Stimulated activated CD8-positive, alpha-beta memory T cell treated with anti-CD3 and anti-CD28 coated beads, Interleukin-15, amount 100 ng/mL, for 4 hours (primary cell): ENCODE measurements at regions not wholly inside any gene's neighbourhood (a gene's known extent, or its start where the extent isn't known, plus 50 kb on each side); places are given as distances from the start of the nearest gene placed in this dataset.

ENCODE experiments used
- DNase-seq, 2 donors: peaks; one replicate each; pipeline ENCODE4 v3.0.0-alpha.2; 2020; ENCODE audit warnings: low read depth in 2 of 2

GRCh38 chr5:96072138-96072790 lies 110.6 kb upstream of the ELL2 start:
- DNase-seq = no peak

- no peak for DNase-seq
Observed at GRCh38 chr5:96070622-96071225, 109.1 kb upstream of the ELL2 start.

GRCh38 chr5:96067894-96068614 lies 106.4 kb upstream of the ELL2 start:
- no peak for DNase-seq

DNA sequence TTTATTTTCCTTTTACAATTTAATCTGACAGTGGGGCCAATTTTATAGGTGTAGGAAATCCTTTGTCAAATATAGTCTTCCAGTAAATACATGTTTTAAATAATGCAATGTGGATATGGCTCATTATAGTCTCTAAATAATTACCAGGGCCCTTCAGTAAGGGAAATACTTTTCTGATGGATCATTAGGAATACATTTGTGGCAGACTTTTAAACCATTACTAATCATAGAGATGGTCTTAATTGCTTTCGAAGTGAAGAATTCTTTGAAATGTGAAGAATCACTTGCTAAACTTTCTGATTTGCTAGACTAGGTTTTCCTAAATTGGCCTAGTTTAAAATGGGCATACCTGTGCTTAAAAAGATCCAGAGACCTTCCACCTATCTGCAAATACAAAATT lies 105.6 kb upstream of the ELL2 start:
- no peak for DNase-seq

DNA sequence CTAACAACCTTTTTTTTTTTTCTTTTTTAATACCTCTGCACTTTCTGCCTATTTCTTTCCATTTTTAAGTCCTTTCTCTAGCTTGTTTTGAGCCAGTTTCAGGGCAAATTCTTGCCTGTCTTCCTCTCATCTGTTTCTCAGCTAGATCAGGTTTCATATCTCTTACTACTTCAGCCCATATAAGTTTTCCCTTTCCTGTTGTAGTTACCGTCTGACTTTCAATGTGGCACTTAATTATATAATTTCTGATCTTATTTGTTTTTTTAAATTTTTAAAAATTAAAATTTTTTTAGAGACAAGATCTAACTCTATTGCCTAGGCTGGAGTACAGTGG lies 104.7 kb upstream of the ELL2 start:
- DNase-seq = no peak

GRCh38 chr5:96065685-96066385 lies 104.2 kb upstream of the ELL2 start:
- no peak for DNase-seq

- no peak for DNase-seq
Observed at GRCh38 chr5:96064877-96065276, 103.2 kb upstream of the ELL2 start.

GRCh38 chr5:96062836-96063235 lies 101.2 kb upstream of the ELL2 start:
- no peak for DNase-seq

- no peak for DNase-seq
Observed at GRCh38 chr5:96058084-96058483, 96.4 kb upstream of the ELL2 start.

DNA sequence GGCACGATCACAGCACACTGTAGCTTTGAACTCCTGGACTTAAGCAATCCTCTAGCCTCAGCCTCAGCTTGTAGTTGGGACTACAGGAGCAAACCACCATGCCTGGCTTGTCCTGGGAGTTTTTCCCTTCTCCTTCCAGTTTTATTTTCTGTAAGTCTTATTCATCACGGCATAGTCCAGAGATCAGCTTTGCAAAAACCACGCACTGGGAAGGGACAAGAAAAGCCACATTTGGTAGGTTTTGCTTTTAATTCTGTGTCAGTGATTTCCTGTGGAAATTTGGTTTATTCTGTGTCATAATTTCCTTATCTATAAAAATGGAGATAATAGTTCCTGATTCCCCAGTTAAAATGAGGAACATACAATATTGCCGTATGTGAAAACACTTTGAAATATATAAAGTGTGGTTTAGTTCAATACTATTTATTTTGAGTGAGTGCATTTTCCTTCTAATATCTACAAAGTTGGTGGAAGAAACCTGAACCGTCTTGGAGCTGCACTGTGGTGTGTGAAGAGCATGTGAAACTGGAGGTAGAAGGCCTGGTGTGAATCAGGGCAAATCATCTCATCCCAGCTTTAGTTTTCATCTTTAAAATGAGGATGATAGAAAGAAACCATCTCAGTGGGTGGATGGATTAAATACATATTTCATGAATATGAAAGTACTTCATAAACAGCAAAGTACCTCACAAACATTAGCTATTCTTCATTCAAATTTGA lies 92.8 kb upstream of the ELL2 start:
- no peak for DNase-seq

- DNase-seq = no peak
Observed at GRCh38 chr5:96053063-96053735, 91.5 kb upstream of the ELL2 start.

GRCh38 chr5:96052374-96052773 lies 90.7 kb upstream of the ELL2 start:
- no peak for DNase-seq

- no peak for DNase-seq
Observed at GRCh38 chr5:96051401-96051830, 89.8 kb upstream of the ELL2 start.

DNA sequence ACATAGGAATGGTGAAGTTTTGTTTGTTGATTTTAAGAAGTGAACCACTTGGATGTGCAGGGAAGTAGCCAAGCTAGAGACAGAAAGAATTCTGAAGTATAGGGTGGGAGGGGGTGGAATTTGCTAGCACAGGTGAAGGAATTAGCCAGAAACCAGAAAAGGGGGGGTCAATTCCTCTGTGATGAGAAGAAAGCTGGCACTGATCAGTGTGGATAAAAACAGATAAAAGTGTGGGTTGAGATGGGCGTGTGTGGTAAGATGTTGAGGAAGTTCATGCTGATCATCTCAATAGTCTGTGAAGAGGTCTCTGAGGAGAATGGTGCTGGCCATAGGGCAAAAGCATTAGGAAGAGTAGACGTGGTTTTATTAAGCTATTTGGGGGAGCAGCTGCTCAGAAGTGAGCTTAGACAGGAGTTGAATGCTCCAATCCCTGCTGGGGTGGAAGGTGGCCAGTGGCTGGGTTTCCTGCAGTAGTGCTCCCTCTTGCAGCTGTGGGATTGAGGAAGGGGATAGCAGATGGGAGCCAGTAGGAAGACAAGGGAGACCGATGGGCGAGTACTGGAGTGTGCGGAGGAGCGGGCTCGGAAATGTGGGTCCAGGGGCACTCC lies 88.7 kb upstream of the ELL2 start:
- DNase-seq = no peak

- no peak for DNase-seq
Observed at GRCh38 chr5:96049398-96050272, 88.0 kb upstream of the ELL2 start.

DNA sequence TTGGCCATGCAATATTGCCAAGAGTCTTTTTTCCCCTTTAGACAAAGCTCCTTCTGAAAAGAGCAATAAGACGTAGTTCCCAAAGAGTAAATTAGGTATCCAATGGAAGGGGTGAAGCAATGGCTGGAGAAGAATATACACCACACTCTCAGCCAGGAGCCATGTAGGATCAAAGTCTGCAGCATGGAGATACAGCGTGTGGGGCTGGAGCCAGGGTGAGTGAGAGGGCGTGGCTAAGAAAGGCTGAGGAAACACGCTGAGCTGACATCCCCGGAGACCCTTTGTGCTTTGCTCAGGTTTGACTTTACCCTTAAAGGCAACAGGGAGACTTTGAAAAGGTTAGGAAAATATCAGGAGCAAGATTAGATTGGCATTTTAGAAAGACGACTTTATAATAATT lies 87.1 kb upstream of the ELL2 start:
- no peak for DNase-seq

DNA sequence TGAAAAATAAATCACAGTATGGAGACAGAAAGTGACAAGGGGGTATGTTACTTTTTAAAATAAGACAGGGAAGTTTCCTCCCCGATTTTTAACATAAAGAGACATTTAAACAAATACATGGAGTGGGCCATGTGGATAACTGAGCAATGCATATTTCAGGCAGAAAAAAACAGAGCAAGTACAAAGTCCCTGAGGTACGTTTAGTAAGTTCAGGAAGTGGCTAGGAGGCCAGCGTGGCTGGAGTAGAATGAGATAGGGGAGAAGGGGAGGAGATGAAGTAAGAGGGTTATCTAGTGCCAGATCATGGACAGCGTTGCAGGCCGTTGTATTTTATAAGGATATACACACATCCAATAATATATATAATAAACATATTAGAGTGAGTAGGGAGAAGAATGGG lies 84.2 kb upstream of the ELL2 start:
- no peak for DNase-seq

- DNase-seq = no peak
Observed at GRCh38 chr5:96043446-96043845, 81.8 kb upstream of the ELL2 start.

- no peak for DNase-seq
Observed at GRCh38 chr5:96037128-96037527, 75.5 kb upstream of the ELL2 start.

- no peak for DNase-seq
Observed at GRCh38 chr5:96036301-96036700, 74.7 kb upstream of the ELL2 start.
